K562 (cell line): ENCODE measurements at regions not wholly inside any gene's neighbourhood (a gene's known extent, or its start where the extent isn't known, plus 50 kb on each side); places are given as distances from the start of the nearest gene placed in this dataset.

ENCODE experiments used
- ATAC-seq: fragments of 200-7000 bp; cut with Tn5 transposase; 3 replicates; pipeline ENCODE4 v1.9.1; 2020; ENCODE audit warnings: moderate library complexity
- BruUV-seq: library from RNA; stranded (reverse); fragments of 400-500 nt; replicated peaks from 2 replicates; lab custom pipeline; 2021; lab: Mats Ljungman, UMichigan
- CTCF ChIA-PET: fragments of 300-600 bp; formaldehyde crosslinking; extraction: SDS; loops from one replicate; lab custom pipeline; 2021; ENCODE audit warnings: low intra/inter-chr PET ratio; lab: Yijun Ruan, JAX
- POLR2A ChIA-PET: fragments of 300-600, 350-650 bp; sonication (Branson Sonifier 250); formaldehyde crosslinking; extraction: SDS; loops from one replicate; lab custom pipeline; 2021; ENCODE audit warnings: antibody characterized with exemption, inconsistent platforms; lab: Yijun Ruan, JAX
- DNase-seq, 4 experiments: peaks; one replicate each; pipeline versions ENCODE4 v3.0.0 to v3.0.0-alpha.2; 2011 to 2018; ENCODE audit warnings: low spot score in 3 of 4, mixed read lengths in 3 of 4; ENCODE audit errors: extremely low read depth in 1 of 4
- FAIRE-seq: peaks from 2 replicates; lab custom pipeline; 2011; peaks lifted over from hg19 to GRCh38; lab: Jason Lieb, UNC
- H2AFZ ChIP-seq: 2 replicates; pipeline ENCODE4 v1.6.0; 2011; ENCODE audit warnings: low read depth, low read length, control low read depth, inconsistent platforms
- H3K27ac ChIP-seq: fragments of 200-600 bp; 3 replicates; pipeline ENCODE4 v1.8.0; 2011; ENCODE audit warnings: low read depth, mild to moderate bottlenecking, control low read depth, inconsistent platforms, low read length, moderate library complexity, mixed read lengths; ENCODE audit errors: extremely low read depth
- H3K27me3 ChIP-seq, 2 experiments: fragments of 300-600 bp in 1 of 2; 2 replicates in 1 of 2; 3 replicates in 1 of 2; pipeline versions ENCODE4 v1.6.0 to v1.8.0; 2011; ENCODE audit warnings: inconsistent platforms in 2 of 2, low read length in 2 of 2, mild to moderate bottlenecking in 1 of 2, mixed read lengths in 1 of 2, moderate library complexity in 1 of 2; ENCODE audit not compliant: control insufficient read depth in 2 of 2, insufficient read depth in 2 of 2
- H3K36me3 ChIP-seq: fragments of 300-600 bp; 3 replicates; pipeline ENCODE4 v1.8.0; 2011; ENCODE audit warnings: mild to moderate bottlenecking, low read length, inconsistent platforms; ENCODE audit not compliant: control insufficient read depth, insufficient read depth
- H3K4me1 ChIP-seq, 2 experiments: fragments of 200-600 bp in 1 of 2; replicated peaks in 1 of 2; 2 replicates in 1 of 2; 3 replicates in 1 of 2; pipeline versions ENCODE4 v1.5.1 to v1.8.0; 2011; ENCODE audit warnings: inconsistent platforms in 2 of 2, low read length in 2 of 2, mild to moderate bottlenecking in 1 of 2, mixed read lengths in 1 of 2, moderate library complexity in 1 of 2; ENCODE audit not compliant: control insufficient read depth in 2 of 2, insufficient read depth in 2 of 2
- H3K4me2 ChIP-seq: 2 replicates; pipeline ENCODE4 v1.6.1; 2011; ENCODE audit warnings: low read length, control low read depth, inconsistent platforms, mixed read lengths; ENCODE audit not compliant: insufficient read depth
- H3K4me3 ChIP-seq: fragments of 200-600 bp; sonication (generic), shearing (Covaris generic); 2 replicates; pipeline ENCODE4 v1.5.1; 2016; ENCODE audit warnings: control low read depth, inconsistent platforms
- H3K79me2 ChIP-seq: fragments of 200-600 bp; 3 replicates; pipeline ENCODE4 v1.8.0; 2011; ENCODE audit warnings: low read length, inconsistent platforms; ENCODE audit not compliant: control insufficient read depth, insufficient read depth
- H3K9ac ChIP-seq, 2 experiments: 2 replicates each; pipeline versions ENCODE4 v1.6.0 to v1.6.1; 2011; ENCODE audit warnings: low read depth in 2 of 2, low read length in 2 of 2, control low read depth in 1 of 2, inconsistent platforms in 1 of 2, mild to moderate bottlenecking in 1 of 2, mixed read lengths in 1 of 2; ENCODE audit not compliant: insufficient read depth in 1 of 2
- H3K9me1 ChIP-seq: one replicate; pipeline ENCODE4 v1.6.0; 2011; ENCODE audit warnings: inconsistent platforms, mild to moderate bottlenecking, low read length, moderate library complexity; ENCODE audit not compliant: control insufficient read depth, insufficient read depth
- H3K9me3 ChIP-seq: replicated peaks from 2 replicates; pipeline ENCODE4 v1.5.1; 2011; ENCODE audit warnings: low read depth, low read length, inconsistent platforms; ENCODE audit not compliant: control insufficient read depth, insufficient read depth
- H4K20me1 ChIP-seq: replicated peaks from 2 replicates; pipeline ENCODE4 v1.6.1; 2011; ENCODE audit warnings: low read length, inconsistent platforms, mixed read lengths; ENCODE audit not compliant: control insufficient read depth, insufficient read depth
- ASH1L ChIP-seq: fragments of 450-650 bp; IDR thresholded peaks from 2 replicates; pipeline ENCODE4 v1.6.1; 2018; ENCODE audit warnings: borderline replicate concordance, mild to moderate bottlenecking, low read depth; ENCODE audit not compliant: partially characterized antibody
- ATF6 ChIP-seq: sonication (generic); formaldehyde crosslinking; IDR thresholded peaks from 2 replicates; pipeline ENCODE4 v1.4.0; 2020; ENCODE audit warnings: mild to moderate bottlenecking, missing genetic modification reagents
- FOSL1 ChIP-seq: fragments of 200-800 bp; sonication (Bioruptor generic); conservative IDR thresholded peaks from 2 replicates; pipeline ENCODE4 v1.6.1; 2016; ENCODE audit warnings: missing genetic modification characterization, missing compliant biosample characterization
- HDAC2 ChIP-seq: fragments of 450-650 bp; IDR thresholded peaks from 2 replicates; pipeline ENCODE4 v1.6.1; 2016; ENCODE audit warnings: mild to moderate bottlenecking
- HDAC8 ChIP-seq: fragments of 450-650 bp; IDR thresholded peaks from 2 replicates; pipeline ENCODE4 v1.6.1; 2016; ENCODE audit warnings: mild to moderate bottlenecking, missing genetic modification characterization, moderate library complexity, missing compliant biosample characterization
- KDM4B ChIP-seq, 2 experiments: fragments of 450-650 bp in 1 of 2; sonication (generic) in 1 of 2; IDR thresholded peaks; 2 replicates each; pipeline ENCODE4 v1.6.1; 2016 to 2017; ENCODE audit warnings: borderline replicate concordance in 2 of 2, antibody characterized with exemption in 1 of 2, low read depth in 1 of 2, mild to moderate bottlenecking in 1 of 2
- MEF2D ChIP-seq: conservative IDR thresholded peaks from 2 replicates; pipeline ENCODE4 v1.6.1; 2016; ENCODE audit warnings: low read depth, missing genetic modification characterization, missing compliant biosample characterization
- MIER1 ChIP-seq: fragments of 450-650 bp; IDR thresholded peaks from 2 replicates; pipeline ENCODE4 v1.6.1; 2016; ENCODE audit warnings: antibody characterized with exemption, mild to moderate bottlenecking, low read depth
- NR3C1 ChIP-seq: sonication (generic); formaldehyde crosslinking; IDR thresholded peaks from 2 replicates; pipeline ENCODE4 v1.8.1; 2022; ENCODE audit warnings: missing genetic modification reagents
- PTBP1 ChIP-seq: fragments of 200-400 bp; formaldehyde crosslinking; IDR thresholded peaks from 2 replicates; pipeline ENCODE4 v1.6.1; 2017; ENCODE audit warnings: low read depth, low read length
- RBM15 ChIP-seq: fragments of 200-400 bp; formaldehyde crosslinking; IDR thresholded peaks from 2 replicates; pipeline ENCODE4 v1.6.1; 2018; ENCODE audit warnings: mild to moderate bottlenecking, low read length, moderate library complexity; ENCODE audit not compliant: insufficient read depth
- SP1 ChIP-seq: sonication (generic); formaldehyde crosslinking; IDR thresholded peaks from 2 replicates; pipeline ENCODE4 v1.8.1; 2022; ENCODE audit warnings: mild to moderate bottlenecking, missing genetic modification reagents
- TRIM28 ChIP-seq: fragments of 450-650 bp; IDR thresholded peaks from 2 replicates; pipeline ENCODE4 v1.6.1; 2017
- ZNF232 ChIP-seq: sonication (generic); formaldehyde crosslinking; IDR thresholded peaks from 2 replicates; pipeline ENCODE4 v1.8.0; 2022; ENCODE audit warnings: mild to moderate bottlenecking, missing genetic modification reagents
- ZNF551 ChIP-seq: fragments of 250-450 bp; sonication (Bioruptor Pico); IDR thresholded peaks from 2 replicates; pipeline ENCODE4 v1.5.0; 2021; ENCODE audit warnings: mild to moderate bottlenecking, moderate library complexity
- WGBS: fragments of 100-300 bp; shearing (Covaris generic); methylation state at CpG from one replicate; pipeline ENCODE4 v1.1.6; 2016; ENCODE audit warnings: low coverage, mixed read lengths; ENCODE audit not compliant: insufficient coverage; ENCODE audit errors: missing lambda C conversion rate; 5-methylcytosine and 5-hydroxymethylcytosine counted together
- in situ Hi-C: fragments of 300-500 bp; cut with MboI; formaldehyde crosslinking; loops from 4 replicates; pipeline ENCODE4 v1.15.0; 2018; ENCODE audit warnings: inconsistent platforms, mixed read lengths
- intact Hi-C: fragments of 100-400 bp; cut with micrococcal nuclease; formaldehyde crosslinking; loops from 2 replicates; pipeline ENCODE4 v1.14.2; 2022

GRCh38 chr4:185920691-185921260 is 108.8 kb upstream of the SORBS2 start:
- Histone ChIP-seq H3K9me1 (no peaks in the 10 kb centered on the region), H3K4me2 (no peak overlapping the region), H3K27me3 (no peaks in the 10 kb centered on the region; a peak in 1 of 5 replicates), H4K20me1 (no peaks in the 10 kb centered on the region), H3K4me1 (no peaks in the 10 kb centered on the region), H3K4me3 (no peak overlapping the region), H3K9ac (no peak overlapping the region), H2AFZ (no peak overlapping the region), H3K9me3 (no peaks in the 10 kb centered on the region), H3K79me2 (no peaks in the 10 kb centered on the region), H3K36me3 (no peaks in the 10 kb centered on the region), H3K27ac (no peak overlapping the region)
- DNase-seq: no peak
- no peak for ATAC-seq
- intact Hi-C loops (no loop called here), in situ Hi-C loops (no loop called here)
- ChIA-PET POLR2A (no interaction called here), CTCF (no interaction called here)
- no peak for FAIRE-seq
- BruUV-seq: no TSS peak
- TF ChIP-seq HDAC2 (no peak), HDAC8 (tag) (no peak), ATF6 (no peak), FOSL1 (tag) (no peak), ASH1L (no peak), NR3C1 (CRISPR knock-in tag) (no peak), TRIM28 (no peak), KDM4B (IDR thresholded peaks at IDR 0.05; ENCODE audit: borderline replicate concordance in 2 of 2, low read depth in 1 of 2) (no peak), ZNF551 (no peak), RBM15 (no peak), MEF2D (no peak), MIER1 (no peak), SP1 (CRISPR knock-in tag) (no peak), ZNF232 (CRISPR knock-in tag) (no peak), PTBP1 (no peak)
- under 1% methylated on average over 10 of the region's 10 CpGs for WGBS
